GM21390 (cell line): ENCODE measurements at regions not wholly inside any gene's neighbourhood (a gene's known extent, or its start where the extent isn't known, plus 50 kb on each side); places are given as distances from the start of the nearest gene placed in this dataset.
"Not testable (repeated sequence)": the region's sequence is repeated elsewhere in the genome, so short reads cannot be mapped to it uniquely, and the experiment has no call there.

Experiments
- ATAC-seq: cut with Tn5 transposase; IDR thresholded peaks from one replicate; pipeline ENCODE4 v1.9.1; 2021; ENCODE audit not compliant: unreplicated experiment

DNA sequence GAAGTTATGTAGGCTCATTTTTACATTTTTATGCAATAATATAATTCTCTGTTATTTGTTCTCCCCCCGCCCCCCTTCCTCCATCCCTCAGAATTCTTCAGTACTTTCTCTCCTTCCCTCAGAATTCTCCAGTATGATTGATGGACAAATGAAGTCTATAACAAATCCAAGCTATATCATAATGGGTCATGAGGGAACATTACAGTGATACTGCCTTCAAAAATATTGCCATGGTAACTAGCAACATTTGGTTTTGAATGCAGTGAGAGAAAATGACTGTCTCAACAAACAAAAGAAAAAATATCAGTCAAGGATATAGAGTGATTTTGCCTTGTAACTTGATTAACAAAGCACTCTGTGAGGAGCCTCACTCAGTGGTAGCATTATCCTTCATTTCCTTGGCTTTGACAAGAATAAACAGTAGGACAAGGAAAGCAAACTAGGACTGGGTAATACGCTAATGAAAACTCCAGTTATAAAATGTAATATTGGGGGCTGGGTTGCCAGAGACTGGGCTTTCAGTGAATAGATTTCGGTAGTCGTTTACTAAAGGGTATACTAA, 392.9 kb upstream of the CRIM1 start:
- ATAC-seq: no peak

GRCh38 chr2:35960596-35960995, 395.0 kb upstream of the CRIM1 start:
- ATAC-seq: no peak

- not testable (repeated sequence) for ATAC-seq
Measured at GRCh38 chr2:35957053-35957452, 398.5 kb upstream of the CRIM1 start.

DNA sequence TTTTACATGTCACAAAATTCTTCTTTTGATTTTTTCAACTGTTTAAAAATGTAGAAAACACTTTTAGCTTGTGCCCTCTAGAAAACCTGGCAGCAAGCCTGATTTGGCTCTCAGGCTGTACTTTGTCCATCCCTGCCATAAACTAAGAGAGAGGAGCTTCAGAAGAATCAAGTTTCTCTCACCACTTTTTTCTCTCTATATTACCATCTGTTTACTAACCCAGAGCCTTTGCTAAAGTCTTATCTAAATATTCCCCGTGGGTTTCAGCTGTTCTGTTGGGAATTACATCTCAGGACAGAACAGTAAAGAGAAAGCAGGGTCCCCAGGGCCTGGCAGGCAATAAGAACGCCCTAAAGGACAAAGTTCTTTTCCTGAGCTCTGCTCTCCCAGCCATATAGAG, 409.1 kb upstream of the CRIM1 start:
- no peak for ATAC-seq

DNA sequence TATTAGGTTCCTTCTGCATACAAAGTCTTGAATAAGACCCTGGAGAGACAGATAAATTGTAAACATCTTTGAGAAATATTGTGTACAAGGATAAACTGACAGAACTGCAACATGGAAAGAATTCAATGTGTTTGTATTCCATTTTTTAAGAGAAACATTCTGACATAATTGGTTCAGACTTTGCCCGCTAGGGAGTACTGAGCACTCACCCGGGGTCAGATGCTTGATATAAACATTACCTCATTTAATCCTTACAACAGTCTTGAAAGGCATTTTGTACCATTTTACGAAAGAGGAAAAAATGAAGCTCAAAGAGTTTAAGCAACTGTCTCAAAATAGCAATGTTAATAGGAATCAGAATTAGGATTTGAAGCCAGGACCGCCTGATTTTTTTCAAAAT, 416.7 kb upstream of the CRIM1 start:
- ATAC-seq: no peak

DNA sequence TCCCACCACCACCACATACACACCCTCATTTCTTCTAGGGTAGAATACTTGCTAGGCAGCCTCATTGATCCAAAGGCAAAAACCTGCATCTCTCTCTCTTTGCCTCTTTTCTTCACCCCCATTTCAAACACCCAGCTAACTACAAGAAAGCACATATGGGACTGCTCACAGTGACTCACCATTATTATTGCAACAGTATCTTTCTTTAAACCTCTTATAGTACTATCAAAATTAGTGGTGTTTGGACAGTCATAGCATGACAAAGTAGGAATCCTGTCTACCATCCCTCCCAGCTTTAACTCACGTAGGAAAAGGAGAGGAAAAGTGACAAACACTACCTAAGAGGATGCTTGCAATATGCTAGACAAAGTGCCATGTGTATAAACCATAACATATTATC, 422.5 kb upstream of the CRIM1 start:
- no peak for ATAC-seq

- ATAC-seq: no peak
Measured at GRCh38 chr2:35932276-35932963, 423.2 kb upstream of the CRIM1 start.

GRCh38 chr2:35931626-35932025, 424.0 kb upstream of the CRIM1 start:
- ATAC-seq: no peak

DNA sequence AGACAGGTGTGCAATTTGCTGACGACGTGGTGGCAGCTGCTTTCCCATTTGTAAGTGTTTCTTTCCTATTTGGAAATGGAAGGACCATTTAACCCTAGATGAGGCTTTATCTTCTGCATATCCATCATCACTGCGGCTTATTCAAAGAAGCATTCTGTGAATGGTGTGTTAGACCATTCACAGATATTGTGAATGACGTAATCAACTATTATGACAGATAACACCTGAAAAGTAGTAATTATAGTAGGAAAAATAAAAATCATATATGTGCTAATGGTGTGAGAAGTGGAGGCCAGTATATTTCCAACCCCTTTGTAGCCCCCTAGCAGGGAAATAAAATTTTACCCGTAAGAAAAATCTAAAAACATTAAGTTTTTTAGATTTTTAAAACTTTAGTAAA, 424.5 kb upstream of the CRIM1 start:
- ATAC-seq: no peak

- ATAC-seq: no peak
Measured at GRCh38 chr2:35929551-35929950, 426.0 kb upstream of the CRIM1 start.

DNA sequence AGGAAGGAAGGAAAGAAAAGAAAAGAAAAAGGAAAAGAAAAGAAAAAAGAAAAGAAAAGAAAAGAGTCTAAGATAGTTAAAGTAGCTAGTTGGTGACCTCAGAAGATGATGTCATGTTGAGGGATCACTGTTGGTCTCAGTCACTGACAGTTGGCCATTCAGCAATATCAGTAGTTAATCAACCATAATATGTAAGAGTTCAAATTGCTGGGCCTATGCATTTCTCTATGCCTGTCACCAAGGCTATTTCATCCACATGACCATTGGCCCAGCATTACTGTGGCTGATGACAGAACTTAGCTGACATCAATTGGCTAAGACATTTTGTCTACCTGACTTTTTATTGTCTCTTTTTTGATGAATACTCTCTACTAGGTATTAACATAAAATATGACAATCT, 435.5 kb upstream of the CRIM1 start:
- ATAC-seq: no peak

DNA sequence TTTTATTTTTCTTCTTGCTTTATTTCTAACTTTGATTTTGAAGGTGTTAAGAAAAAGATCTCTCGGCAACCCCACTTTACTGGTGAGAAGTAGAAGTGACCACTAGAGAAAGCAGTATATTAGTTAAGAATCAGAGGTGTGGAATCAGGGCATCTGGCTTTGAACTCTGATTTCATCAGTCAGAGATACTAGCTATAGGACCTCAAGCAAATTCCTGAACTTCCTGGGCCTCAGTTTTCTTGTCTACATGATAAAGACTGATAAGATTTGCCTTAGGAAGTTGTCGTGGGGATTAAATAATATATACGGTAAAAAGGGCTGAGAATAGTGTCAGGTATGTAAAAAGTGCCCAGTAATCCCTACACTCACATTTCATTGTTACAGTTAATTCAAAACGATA, 440.3 kb upstream of the CRIM1 start:
- ATAC-seq: no peak

GRCh38 chr2:35891936-35892335, 463.6 kb upstream of the CRIM1 start:
- no peak for ATAC-seq

DNA sequence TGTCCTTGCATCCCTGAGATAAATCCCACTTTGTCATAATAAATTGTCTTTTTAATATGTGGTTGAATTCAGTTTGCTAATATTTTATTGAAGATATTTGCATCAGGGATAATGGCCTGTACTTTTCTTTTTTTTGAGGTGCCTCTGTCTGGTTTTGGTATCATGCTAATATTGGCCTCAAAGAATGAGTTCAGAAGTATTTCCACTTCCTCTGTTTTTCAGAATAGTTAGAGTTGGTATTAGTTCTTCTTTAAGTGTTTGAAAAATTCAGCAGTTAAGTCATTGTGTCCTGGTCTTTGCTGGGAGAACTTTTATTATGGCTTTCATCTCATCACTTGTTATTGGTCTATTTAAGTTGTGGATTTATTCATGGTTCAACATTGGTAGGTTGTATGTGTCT, 464.1 kb upstream of the CRIM1 start:
- no peak for ATAC-seq

GRCh38 chr2:35887146-35887545, 468.4 kb upstream of the CRIM1 start:
- no peak for ATAC-seq

DNA sequence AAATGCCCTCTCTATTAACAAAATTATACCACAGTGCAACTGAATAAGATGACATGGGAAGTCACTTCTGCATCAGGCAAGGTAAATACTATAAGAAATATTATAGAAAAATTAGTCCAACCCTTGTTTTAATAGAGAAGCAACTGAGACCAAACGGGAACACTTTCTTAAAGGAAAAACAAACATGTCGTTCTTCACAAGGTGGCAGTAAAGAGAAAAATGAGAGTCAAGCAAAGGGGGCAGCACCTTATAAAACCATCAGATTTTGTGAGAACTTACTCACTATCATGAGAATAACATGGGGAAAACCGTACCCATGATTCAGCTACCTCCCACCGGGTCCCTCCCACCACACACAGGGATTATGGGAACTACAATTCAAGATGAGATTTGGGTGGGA, 481.7 kb upstream of the CRIM1 start:
- no peak for ATAC-seq

GRCh38 chr2:35871672-35872071, 483.9 kb upstream of the CRIM1 start:
- ATAC-seq: no peak

DNA sequence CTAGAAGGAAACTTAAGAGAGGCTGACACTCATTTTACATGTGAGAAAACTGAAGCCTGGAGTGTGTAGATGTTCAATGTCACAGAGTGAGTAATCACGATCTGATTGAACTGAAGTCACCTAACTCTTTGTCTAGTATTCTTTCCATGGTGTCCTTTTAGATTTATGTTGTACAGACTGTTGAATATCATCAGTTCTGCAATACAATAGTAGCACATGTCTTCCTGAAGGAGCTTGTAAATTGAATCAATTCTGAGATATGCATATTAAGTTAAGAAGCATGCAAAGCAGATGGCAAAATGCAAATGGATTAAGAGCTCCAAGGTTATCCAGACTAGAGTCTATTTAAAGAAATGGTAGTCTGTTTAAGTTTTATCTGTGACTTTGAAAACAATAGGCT, 484.9 kb upstream of the CRIM1 start:
- no peak for ATAC-seq

DNA sequence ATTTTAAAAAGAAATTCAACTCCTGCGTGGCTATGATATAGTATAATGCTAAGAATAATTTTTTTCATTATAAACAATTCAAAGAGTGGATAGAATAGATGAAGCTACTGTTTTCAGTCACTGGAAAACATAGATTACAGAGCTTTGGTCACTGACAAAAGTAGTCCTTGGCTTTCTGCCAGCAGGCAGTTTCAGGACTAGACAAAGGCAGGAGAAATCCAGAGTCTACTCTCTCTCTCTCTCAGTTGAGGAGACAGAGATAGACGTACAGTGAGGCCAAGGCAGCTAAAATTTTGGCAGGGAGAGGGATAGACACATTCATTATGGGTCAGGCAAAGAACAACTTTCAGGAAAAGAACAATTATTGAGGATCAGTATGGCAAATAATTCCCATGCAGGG, 491.4 kb upstream of the CRIM1 start:
- ATAC-seq: no peak

DNA sequence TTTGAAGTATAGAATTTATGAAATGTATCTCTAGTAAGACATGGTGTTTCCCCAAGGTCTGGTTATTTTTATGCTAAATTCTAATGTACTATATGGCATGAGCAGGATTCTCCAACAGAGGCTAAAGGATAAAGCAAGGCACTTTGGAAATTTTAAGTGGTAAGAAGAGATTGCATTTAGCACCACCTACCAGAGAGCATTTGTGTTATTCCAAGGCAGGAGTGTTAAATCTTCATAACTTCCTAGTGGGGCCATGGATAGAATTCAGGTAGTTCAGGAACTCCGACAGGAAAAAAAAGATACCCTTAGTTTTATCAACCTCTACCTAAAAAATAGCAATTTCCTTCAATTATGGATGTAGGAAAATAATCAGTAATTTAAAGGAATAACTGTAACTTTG, 497.4 kb upstream of the CRIM1 start:
- no peak for ATAC-seq

- ATAC-seq: no peak
Measured at GRCh38 chr2:35857498-35857897, 498.1 kb upstream of the CRIM1 start.

- no peak for ATAC-seq
Measured at GRCh38 chr2:35831385-35831784, 524.2 kb upstream of the CRIM1 start.

- ATAC-seq: no peak
Measured at GRCh38 chr2:35830833-35831232, 524.7 kb upstream of the CRIM1 start.
